ENCODE measurements at regions not wholly inside any gene's neighbourhood (a gene's known extent, or its start where the extent isn't known, plus 50 kb on each side); places are given as distances from the start of the nearest gene placed in this dataset.

DNA sequence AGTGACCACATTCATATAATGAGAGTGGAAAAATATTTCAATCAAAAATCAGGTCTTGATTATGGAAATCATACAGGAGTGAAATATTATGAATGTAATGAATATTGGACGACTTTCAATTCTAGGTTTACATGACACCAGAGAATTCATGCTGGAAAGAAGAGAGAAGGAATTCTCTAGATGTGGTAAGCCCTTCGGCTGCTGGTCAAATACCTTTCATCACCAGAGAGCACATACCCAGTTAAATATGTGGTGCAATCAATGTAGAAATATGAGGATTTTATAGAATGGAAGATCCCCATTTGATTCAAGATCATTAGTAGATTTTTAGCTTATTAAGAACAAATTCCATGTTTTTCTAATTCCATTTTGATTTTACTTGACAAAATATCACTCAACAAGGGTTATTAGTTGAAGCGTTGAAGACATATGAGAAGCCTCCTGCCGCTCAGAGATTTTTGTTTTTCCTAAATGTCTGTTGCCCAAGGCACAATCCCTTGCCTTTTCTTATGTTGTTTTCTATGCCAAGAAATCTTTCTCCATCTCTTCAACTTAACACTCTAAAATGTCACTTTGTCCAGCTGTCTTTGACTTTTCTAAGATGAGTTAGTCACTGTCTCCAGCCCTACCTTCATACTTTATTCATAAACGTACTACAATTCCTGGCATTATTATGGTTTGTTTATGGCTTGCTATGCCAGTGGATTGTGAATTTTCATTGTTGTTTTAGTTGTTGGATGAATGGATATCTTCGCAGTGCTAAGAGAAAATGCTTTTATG lies 72.8 kb upstream of the ZDHHC17 start:
- no peaks in the 10 kb centered on the region for H3K36me3 ChIP-seq (ENCODE audit: insufficient read depth, low read length)
- no peak overlapping the region for H3K4me2 ChIP-seq (ENCODE audit: low read length)
- H3K9me3 ChIP-seq (replicated peaks; ENCODE audit: low read length): no peaks in the 10 kb centered on the region
- H3K4me1 ChIP-seq (ENCODE audit: control insufficient read depth, insufficient read depth, low read length): peaks cover 12% of the 10 kb centered on the region
- H3K27me3 ChIP-seq (ENCODE audit: control insufficient read depth, insufficient read depth, low read length): no peaks in the 10 kb centered on the region
- no peak overlapping the region for H3K9ac ChIP-seq (ENCODE audit: low read depth, low read length)
- no peak overlapping the region for H3K4me3 ChIP-seq (ENCODE audit: low read length)

DNA sequence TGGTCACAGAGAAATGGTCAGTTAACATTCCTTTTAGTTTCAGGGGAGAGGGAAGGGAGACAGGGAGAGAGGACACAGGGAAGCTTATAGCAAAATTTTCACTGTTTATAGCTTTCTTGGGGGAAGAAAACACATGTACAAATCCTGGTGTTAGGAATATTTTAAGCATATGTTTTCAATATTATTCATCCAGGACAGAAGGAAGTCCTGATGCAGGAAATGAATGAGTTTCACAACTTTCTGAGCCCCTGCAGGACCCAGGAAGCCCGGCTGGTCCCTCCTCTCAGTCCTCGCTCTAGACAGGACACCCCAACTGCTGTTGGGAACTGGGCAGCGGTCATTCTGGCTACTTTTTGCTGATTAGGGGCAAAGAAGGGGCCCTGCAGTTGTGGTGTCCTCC lies 71.1 kb upstream of the ZDHHC17 start:
- Histone ChIP-seq H3K4me2 (ENCODE audit: low read length) (no peak overlapping the region), H3K4me1 (ENCODE audit: control insufficient read depth, insufficient read depth, low read length) (peaks cover 7% of the 10 kb centered on the region), H3K27me3 (ENCODE audit: control insufficient read depth, insufficient read depth, low read length) (no peaks in the 10 kb centered on the region), H3K36me3 (ENCODE audit: insufficient read depth, low read length) (no peaks in the 10 kb centered on the region), H3K9ac (ENCODE audit: low read depth, low read length) (no peak overlapping the region), H3K9me3 (replicated peaks; ENCODE audit: low read length) (no peaks in the 10 kb centered on the region), H3K4me3 (ENCODE audit: low read length) (no peak overlapping the region)

DNA sequence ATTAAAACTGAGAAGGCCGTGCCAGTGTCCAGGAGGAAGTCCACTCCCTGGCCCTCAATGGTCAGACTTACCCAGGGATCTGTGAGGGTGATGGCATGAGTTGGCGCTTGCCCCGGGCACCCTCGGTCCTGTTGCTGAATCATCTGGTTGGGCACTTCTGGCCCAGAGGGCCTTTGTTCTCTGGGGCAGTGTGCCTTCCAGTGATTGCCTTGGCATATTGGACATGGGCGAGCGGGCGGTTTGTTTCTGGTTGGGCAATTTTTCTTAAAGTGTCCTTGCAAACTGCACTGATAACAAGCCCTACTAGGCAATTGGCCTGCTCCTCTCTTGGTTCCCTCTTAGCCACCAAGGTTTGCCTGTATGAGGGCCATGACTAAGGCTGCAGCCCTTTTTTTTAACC lies 69.5 kb upstream of the ZDHHC17 start:
- Histone ChIP-seq H3K9me3 (replicated peaks; ENCODE audit: low read length) (no peaks in the 10 kb centered on the region), H3K36me3 (ENCODE audit: insufficient read depth, low read length) (no peaks in the 10 kb centered on the region), H3K27me3 (ENCODE audit: control insufficient read depth, insufficient read depth, low read length) (no peaks in the 10 kb centered on the region)

DNA sequence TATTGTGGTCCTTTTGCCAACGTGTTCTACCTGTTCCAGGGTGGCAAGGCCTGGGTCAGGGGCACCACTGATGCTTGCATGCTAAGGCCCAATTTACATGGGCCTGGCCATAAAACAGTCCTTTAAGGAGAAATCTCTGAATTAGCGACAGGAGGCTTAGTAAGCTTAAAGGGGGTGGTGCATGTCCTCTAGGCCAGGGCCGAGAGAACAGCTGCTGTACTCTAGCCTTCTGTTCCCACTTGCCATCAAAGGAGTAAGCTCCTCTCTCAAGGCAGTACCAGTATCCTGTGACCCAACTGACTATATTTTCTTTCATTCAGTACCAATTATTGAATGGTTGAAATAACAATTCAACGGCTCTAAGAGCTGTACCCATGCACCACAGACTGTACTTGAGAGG lies 67.7 kb upstream of the ZDHHC17 start:
- Histone ChIP-seq H3K4me2 (ENCODE audit: low read length) (no peak overlapping the region), H3K4me1 (ENCODE audit: control insufficient read depth, insufficient read depth, low read length) (no peaks in the 10 kb centered on the region), H3K36me3 (ENCODE audit: insufficient read depth, low read length) (no peaks in the 10 kb centered on the region), H3K27me3 (ENCODE audit: control insufficient read depth, insufficient read depth, low read length) (no peaks in the 10 kb centered on the region), H3K9me3 (replicated peaks; ENCODE audit: low read length) (no peaks in the 10 kb centered on the region), H3K4me3 (ENCODE audit: low read length) (no peak overlapping the region), H3K9ac (ENCODE audit: low read depth, low read length) (no peak overlapping the region)

More for the DNA sequence above, 69.5 kb upstream of the ZDHHC17 start:
- no peaks in the 10 kb centered on the region for H3K4me1 ChIP-seq (ENCODE audit: control insufficient read depth, insufficient read depth, low read length)
- H3K4me2 ChIP-seq (ENCODE audit: low read length): no peak overlapping the region
- H3K4me3 ChIP-seq (ENCODE audit: low read length): no peak overlapping the region
- H3K9ac ChIP-seq (ENCODE audit: low read depth, low read length): no peak overlapping the region

DNA sequence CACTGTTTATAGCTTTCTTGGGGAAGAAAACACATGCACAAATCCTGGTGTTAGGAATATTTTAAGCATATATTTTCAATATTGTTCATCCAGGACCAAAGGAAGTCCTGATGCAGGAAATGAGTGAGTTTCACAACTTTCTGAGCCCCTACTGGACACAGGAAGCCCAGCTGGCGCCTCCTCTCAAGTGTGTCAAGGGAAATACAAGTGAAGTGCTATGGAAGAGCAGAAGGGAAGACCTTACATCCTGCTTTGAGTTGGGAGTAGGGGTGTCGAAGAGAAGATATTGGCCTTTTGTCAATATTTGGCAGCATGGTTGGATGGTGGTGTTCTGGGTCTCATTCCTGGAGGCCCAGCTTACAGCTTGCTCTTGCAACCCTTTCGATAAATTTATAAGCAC lies 66.1 kb upstream of the ZDHHC17 start:
- H3K36me3 ChIP-seq (ENCODE audit: insufficient read depth, low read length): no peaks in the 10 kb centered on the region
- H3K4me3 ChIP-seq (ENCODE audit: low read length): no peak overlapping the region
- H3K4me1 ChIP-seq (ENCODE audit: control insufficient read depth, insufficient read depth, low read length): no peaks in the 10 kb centered on the region
- no peak overlapping the region for H3K4me2 ChIP-seq (ENCODE audit: low read length)
- no peaks in the 10 kb centered on the region for H3K27me3 ChIP-seq (ENCODE audit: control insufficient read depth, insufficient read depth, low read length)
- no peak overlapping the region for H3K9ac ChIP-seq (ENCODE audit: low read depth, low read length)
- no peaks in the 10 kb centered on the region for H3K9me3 ChIP-seq (replicated peaks; ENCODE audit: low read length)

DNA sequence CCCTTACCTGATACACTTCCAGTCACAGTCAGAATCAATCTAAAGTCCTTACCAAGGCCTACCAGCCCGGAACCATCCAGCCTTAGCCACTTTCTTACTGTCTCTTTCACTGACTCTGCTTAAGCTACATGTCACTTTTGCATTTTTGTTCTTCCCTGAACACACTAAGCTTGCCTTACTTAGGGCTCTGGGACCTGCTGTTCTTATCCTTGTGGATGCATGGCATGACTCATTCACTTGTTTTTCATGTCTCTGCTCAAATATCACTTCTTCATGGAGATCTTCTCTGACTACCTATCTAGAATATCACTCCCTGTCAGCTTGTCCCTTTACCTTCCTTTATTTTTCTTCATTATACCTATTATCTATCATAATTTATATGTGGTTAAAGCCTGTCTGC lies 65.6 kb upstream of the ZDHHC17 start:
- Histone ChIP-seq H3K9me3 (replicated peaks; ENCODE audit: low read length) (no peaks in the 10 kb centered on the region), H3K9ac (ENCODE audit: low read depth, low read length) (no peak overlapping the region)

DNA sequence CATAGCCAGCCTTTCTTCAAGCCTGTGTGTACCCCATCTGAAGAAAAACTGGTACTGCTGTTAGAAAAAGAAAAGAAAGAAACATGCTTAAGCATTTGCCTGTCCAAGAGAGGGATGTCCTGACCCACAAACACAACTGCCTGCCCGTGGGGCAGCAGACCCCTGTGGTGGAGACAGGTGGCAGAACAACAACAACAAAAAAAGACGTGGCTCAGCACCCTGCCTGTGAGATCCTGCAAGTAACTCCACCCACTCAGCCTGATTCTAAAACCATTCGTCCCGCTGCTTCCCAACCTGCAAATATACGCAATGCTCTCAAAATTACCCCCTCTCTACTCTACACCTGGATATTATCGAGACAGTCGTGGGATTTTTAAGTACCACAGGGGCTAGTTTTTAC lies 64.9 kb upstream of the ZDHHC17 start:
- H3K36me3 ChIP-seq (ENCODE audit: insufficient read depth, low read length): no peaks in the 10 kb centered on the region
- H3K9me3 ChIP-seq (replicated peaks; ENCODE audit: low read length): no peaks in the 10 kb centered on the region
- no peak overlapping the region for H3K4me2 ChIP-seq (ENCODE audit: low read length)
- no peaks in the 10 kb centered on the region for H3K4me1 ChIP-seq (ENCODE audit: control insufficient read depth, insufficient read depth, low read length)
- no peaks in the 10 kb centered on the region for H3K27me3 ChIP-seq (ENCODE audit: control insufficient read depth, insufficient read depth, low read length)
- no peak overlapping the region for H3K9ac ChIP-seq (ENCODE audit: low read depth, low read length)
- no peak overlapping the region for H3K4me3 ChIP-seq (ENCODE audit: low read length)

More for the DNA sequence above, 65.6 kb upstream of the ZDHHC17 start:
- no peaks in the 10 kb centered on the region for H3K27me3 ChIP-seq (ENCODE audit: control insufficient read depth, insufficient read depth, low read length)
- H3K4me1 ChIP-seq (ENCODE audit: control insufficient read depth, insufficient read depth, low read length): no peaks in the 10 kb centered on the region
- H3K4me2 ChIP-seq (ENCODE audit: low read length): no peak overlapping the region
- H3K4me3 ChIP-seq (ENCODE audit: low read length): no peak overlapping the region
- no peaks in the 10 kb centered on the region for H3K36me3 ChIP-seq (ENCODE audit: insufficient read depth, low read length)

DNA sequence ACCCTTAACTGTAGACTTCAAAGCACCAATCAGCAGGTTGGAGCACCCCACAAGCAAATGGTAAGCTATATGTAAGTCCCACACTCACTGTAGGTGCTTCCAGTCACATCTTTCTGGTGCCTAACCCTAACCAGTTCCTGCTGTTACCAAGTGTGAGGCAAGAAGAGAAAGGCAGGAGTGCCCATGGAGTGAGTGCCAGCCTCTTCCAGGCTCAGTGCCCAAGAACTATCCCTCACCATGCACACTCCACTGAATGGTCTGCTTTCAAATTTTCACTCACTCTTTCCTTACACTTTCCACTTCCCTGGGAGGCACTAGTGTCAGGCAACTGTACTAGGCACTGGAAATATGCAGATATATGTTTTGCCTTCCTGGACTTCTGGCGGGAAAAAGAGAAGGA lies 62.2 kb upstream of the ZDHHC17 start:
- peaks cover 3% of the 10 kb centered on the region for H3K4me1 ChIP-seq (ENCODE audit: control insufficient read depth, insufficient read depth, low read length)
- H3K9me3 ChIP-seq (replicated peaks; ENCODE audit: low read length): no peaks in the 10 kb centered on the region
- H3K9ac ChIP-seq (ENCODE audit: low read depth, low read length): no peak overlapping the region
- no peak overlapping the region for H3K4me3 ChIP-seq (ENCODE audit: low read length)
- H3K4me2 ChIP-seq (ENCODE audit: low read length): no peak overlapping the region
- H3K36me3 ChIP-seq (ENCODE audit: insufficient read depth, low read length): no peaks in the 10 kb centered on the region
- H3K27me3 ChIP-seq (ENCODE audit: control insufficient read depth, insufficient read depth, low read length): no peaks in the 10 kb centered on the region

DNA sequence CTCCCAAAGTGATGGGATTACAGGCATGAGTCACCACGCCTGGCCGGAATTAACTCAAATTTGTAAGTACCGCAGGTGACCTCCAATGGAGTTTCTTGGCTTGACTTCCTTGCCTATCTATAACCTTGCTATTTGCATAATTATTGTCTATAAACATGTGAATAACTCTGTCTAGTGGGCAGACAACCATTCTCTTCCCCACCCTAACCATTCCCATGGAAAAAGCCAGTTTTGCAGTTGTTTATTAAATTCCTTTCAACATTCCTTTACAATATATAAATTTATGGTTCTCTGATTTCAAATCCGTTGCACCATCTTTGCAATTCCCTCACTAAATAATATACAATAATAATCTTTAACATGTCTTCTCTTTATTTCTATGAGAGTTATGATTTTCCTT lies 61.0 kb upstream of the ZDHHC17 start:
- H3K9ac ChIP-seq (ENCODE audit: low read depth, low read length): no peak overlapping the region
- no peaks in the 10 kb centered on the region for H3K27me3 ChIP-seq (ENCODE audit: control insufficient read depth, insufficient read depth, low read length)
- no peak overlapping the region for H3K4me2 ChIP-seq (ENCODE audit: low read length)
- no peak overlapping the region for H3K4me3 ChIP-seq (ENCODE audit: low read length)
- H3K9me3 ChIP-seq (replicated peaks; ENCODE audit: low read length): no peaks in the 10 kb centered on the region
- no peaks in the 10 kb centered on the region for H3K36me3 ChIP-seq (ENCODE audit: insufficient read depth, low read length)
- peaks cover 3% of the 10 kb centered on the region for H3K4me1 ChIP-seq (ENCODE audit: control insufficient read depth, insufficient read depth, low read length)

DNA sequence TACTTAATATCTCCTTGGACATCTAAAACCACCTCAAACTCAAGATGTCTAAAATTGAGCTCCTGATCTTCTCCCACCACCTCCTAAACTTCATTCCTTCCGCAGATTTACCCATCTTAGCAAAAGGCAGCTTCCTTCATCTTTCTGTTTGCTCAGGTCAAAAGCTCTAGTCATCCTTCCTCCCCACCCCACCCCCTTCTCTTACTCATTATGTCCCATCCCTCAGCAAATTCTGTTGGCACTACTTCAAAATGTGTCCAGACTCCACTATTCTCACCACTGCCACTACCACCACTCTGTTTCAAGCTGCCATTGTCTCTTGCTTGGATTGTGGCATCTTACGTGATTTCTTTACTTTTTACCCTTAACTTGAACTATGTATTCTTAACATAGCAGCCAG lies 59.2 kb upstream of the ZDHHC17 start:
- Histone ChIP-seq H3K36me3 (ENCODE audit: insufficient read depth, low read length) (no peaks in the 10 kb centered on the region), H3K27me3 (ENCODE audit: control insufficient read depth, insufficient read depth, low read length) (no peaks in the 10 kb centered on the region), H3K4me2 (ENCODE audit: low read length) (no peak overlapping the region), H3K9ac (ENCODE audit: low read depth, low read length) (no peak overlapping the region), H3K4me1 (ENCODE audit: control insufficient read depth, insufficient read depth, low read length) (peaks cover 3% of the 10 kb centered on the region), H3K4me3 (ENCODE audit: low read length) (no peak overlapping the region), H3K9me3 (replicated peaks; ENCODE audit: low read length) (no peaks in the 10 kb centered on the region)

DNA sequence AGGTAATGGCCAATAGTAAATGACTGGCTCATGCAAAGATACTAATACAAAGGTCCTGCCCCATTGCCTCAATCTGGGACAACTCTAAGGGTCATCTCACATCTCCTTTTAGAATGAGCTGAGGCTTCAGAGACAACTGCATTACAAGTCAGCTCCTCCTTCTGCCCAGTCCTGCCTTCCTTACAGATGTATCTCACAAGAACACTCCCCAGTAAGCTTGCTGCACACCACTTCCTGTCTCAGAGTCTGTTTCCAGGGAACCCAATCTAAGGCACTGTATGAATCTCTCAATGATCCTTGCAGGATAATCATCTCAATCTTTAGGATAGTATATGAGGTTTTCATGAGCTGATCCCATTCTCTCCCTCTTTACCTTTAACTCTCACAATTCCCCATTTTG lies 57.8 kb upstream of the ZDHHC17 start:
- no peaks in the 10 kb centered on the region for H3K27me3 ChIP-seq (ENCODE audit: control insufficient read depth, insufficient read depth, low read length)
- no peaks in the 10 kb centered on the region for H3K9me3 ChIP-seq (replicated peaks; ENCODE audit: low read length)
- H3K9ac ChIP-seq (ENCODE audit: low read depth, low read length): no peak overlapping the region
- H3K4me3 ChIP-seq (ENCODE audit: low read length): no peak overlapping the region
- peaks cover 6% of the 10 kb centered on the region for H3K4me1 ChIP-seq (ENCODE audit: control insufficient read depth, insufficient read depth, low read length)
- no peaks in the 10 kb centered on the region for H3K36me3 ChIP-seq (ENCODE audit: insufficient read depth, low read length)
- no peak overlapping the region for H3K4me2 ChIP-seq (ENCODE audit: low read length)

DNA sequence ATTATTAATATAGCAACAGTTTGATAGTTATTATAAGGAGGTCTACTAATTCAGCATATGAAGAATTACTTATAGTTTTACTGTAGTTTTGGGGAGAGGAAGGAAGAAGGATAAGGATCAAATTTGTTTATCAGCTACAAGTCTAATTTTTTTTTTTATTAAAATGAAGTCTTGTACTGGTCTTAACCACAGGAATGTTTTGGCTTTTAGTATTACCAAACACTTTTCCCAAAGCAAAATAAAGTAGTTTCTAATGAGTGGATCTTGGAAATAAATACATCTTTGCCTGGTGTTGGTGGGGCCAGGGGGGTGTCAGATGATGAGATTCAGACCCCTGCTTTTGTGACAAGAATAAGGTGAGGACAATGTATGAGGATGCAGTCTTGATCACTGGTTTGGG lies 57.2 kb upstream of the ZDHHC17 start:
- no peak overlapping the region for H3K9ac ChIP-seq (ENCODE audit: low read depth, low read length)
- peaks cover 10% of the 10 kb centered on the region for H3K4me1 ChIP-seq (ENCODE audit: control insufficient read depth, insufficient read depth, low read length)
- H3K36me3 ChIP-seq (ENCODE audit: insufficient read depth, low read length): no peaks in the 10 kb centered on the region
- no peak overlapping the region for H3K4me2 ChIP-seq (ENCODE audit: low read length)
- H3K27me3 ChIP-seq (ENCODE audit: control insufficient read depth, insufficient read depth, low read length): no peaks in the 10 kb centered on the region
- H3K9me3 ChIP-seq (replicated peaks; ENCODE audit: low read length): no peaks in the 10 kb centered on the region
- no peak overlapping the region for H3K4me3 ChIP-seq (ENCODE audit: low read length)
